IMR-90 (cell line): ENCODE measurements at regions not wholly inside any gene's neighbourhood (a gene's known extent, or its start where the extent isn't known, plus 50 kb on each side); places are given as distances from the start of the nearest gene placed in this dataset.

ENCODE experiments used
- ATAC-seq: fragments of 200-7000 bp; cut with Tn5 transposase; 2 replicates; pipeline ENCODE4 v1.9.1; 2020; ENCODE audit warnings: low read depth, mild to moderate bottlenecking, moderate library complexity
- BruUV-seq: library from RNA; stranded (reverse); fragments of 400-500 nt; replicated peaks from 2 replicates; lab custom pipeline; 2021; lab: Mats Ljungman, UMichigan
- CTCF ChIA-PET: fragments of 300-600 bp; formaldehyde crosslinking; extraction: SDS; loops from one replicate; lab custom pipeline; 2021; ENCODE audit warnings: antibody characterized with exemption; lab: Yijun Ruan, JAX
- POLR2A ChIA-PET: fragments of 300-600 bp; sonication (Branson Sonifier 250); formaldehyde crosslinking; loops from one replicate; lab custom pipeline; 2022; ENCODE audit warnings: antibody characterized with exemption; ENCODE audit not compliant: unreplicated experiment; lab: Charles Lee
- DNase-seq: peaks from one replicate; pipeline ENCODE4 v3.0.0; 2013
- H2AFZ ChIP-seq: replicated peaks from 2 replicates; pipeline ENCODE3; 2013; ENCODE audit warnings: low read length, mild to moderate bottlenecking; ENCODE audit not compliant: poor library complexity
- H2AK5ac ChIP-seq: 2 replicates; pipeline ENCODE4 v1.6.1; 2013; ENCODE audit warnings: low read depth, low read length, inconsistent platforms
- H2AK9ac ChIP-seq: replicated peaks from 2 replicates; pipeline ENCODE3; 2013; ENCODE audit warnings: mild to moderate bottlenecking, low read depth, low read length, moderate library complexity; ENCODE audit not compliant: poor library complexity
- H2BK120ac ChIP-seq: 2 replicates; pipeline ENCODE4 v1.6.1; 2013; ENCODE audit warnings: low read depth, low read length, inconsistent platforms
- H2BK15ac ChIP-seq: 3 replicates; pipeline ENCODE4 v1.6.1; 2013; ENCODE audit warnings: low read depth, low read length, inconsistent platforms
- H2BK20ac ChIP-seq: 2 replicates; pipeline ENCODE4 v1.6.1; 2013; ENCODE audit warnings: low read depth, mild to moderate bottlenecking, inconsistent platforms, low read length, moderate library complexity
- H2BK5ac ChIP-seq: 2 replicates; pipeline ENCODE4 v1.6.1; 2013; ENCODE audit warnings: mild to moderate bottlenecking, low read depth, low read length, inconsistent platforms; ENCODE audit not compliant: poor library complexity, severe bottlenecking
- H3K14ac ChIP-seq: replicated peaks from 2 replicates; pipeline ENCODE4 v1.6.1; 2013; ENCODE audit warnings: low read depth, low read length, inconsistent platforms
- H3K18ac ChIP-seq: 2 replicates; pipeline ENCODE4 v1.6.1; 2013; ENCODE audit warnings: low read depth, low read length, control low read depth
- H3K23ac ChIP-seq: 2 replicates; pipeline ENCODE4 v1.6.1; 2013; ENCODE audit warnings: low read depth, low read length, inconsistent platforms
- H3K27ac ChIP-seq: 2 replicates; pipeline ENCODE4 v1.5.1; 2013; ENCODE audit warnings: mild to moderate bottlenecking, control low read depth, low read length; ENCODE audit not compliant: insufficient read depth
- H3K27me3 ChIP-seq: 2 replicates; pipeline ENCODE4 v1.6.1; 2013; ENCODE audit warnings: low read length; ENCODE audit not compliant: control insufficient read depth, insufficient read depth
- H3K36me3 ChIP-seq: 2 replicates; pipeline ENCODE4 v1.6.1; 2013; ENCODE audit warnings: low read length, mixed read lengths; ENCODE audit not compliant: control insufficient read depth, insufficient read depth
- H3K4ac ChIP-seq: 2 replicates; pipeline ENCODE4 v1.6.1; 2013; ENCODE audit warnings: low read depth, low read length, inconsistent platforms
- H3K4me1 ChIP-seq: 2 replicates; pipeline ENCODE4 v1.6.1; 2013; ENCODE audit warnings: low read length, mixed read lengths; ENCODE audit not compliant: control insufficient read depth, insufficient read depth
- H3K4me2 ChIP-seq: 2 replicates; pipeline ENCODE4 v1.6.1; 2013; ENCODE audit warnings: low read depth, mild to moderate bottlenecking, control low read depth, low read length, moderate library complexity
- H3K4me3 ChIP-seq: 2 replicates; pipeline ENCODE4 v1.5.1; 2013; ENCODE audit warnings: low read depth, mild to moderate bottlenecking, control low read depth, low read length, moderate library complexity; ENCODE audit not compliant: insufficient read depth
- H3K56ac ChIP-seq: 2 replicates; pipeline ENCODE4 v1.6.1; 2013; ENCODE audit warnings: low read length, inconsistent platforms; ENCODE audit not compliant: insufficient read depth; ENCODE audit errors: extremely low read depth
- H3K79me1 ChIP-seq, 2 experiments: 2 replicates each; pipeline ENCODE4 v1.6.1; 2013; ENCODE audit warnings: low read length in 2 of 2, inconsistent platforms in 1 of 2, low read depth in 1 of 2
- H3K9ac ChIP-seq: 2 replicates; pipeline ENCODE4 v1.6.1; 2013; ENCODE audit warnings: low read depth, low read length, control low read depth
- H3K9me1 ChIP-seq: 2 replicates; pipeline ENCODE4 v1.6.1; 2013; ENCODE audit warnings: low read length, inconsistent platforms; ENCODE audit not compliant: insufficient read depth
- H3K9me3 ChIP-seq: 2 replicates; pipeline ENCODE4 v1.6.1; 2013; ENCODE audit warnings: low read length; ENCODE audit not compliant: control insufficient read depth, insufficient read depth
- H4K20me1 ChIP-seq: 2 replicates; pipeline ENCODE4 v1.6.1; 2013; ENCODE audit warnings: low read length, inconsistent platforms; ENCODE audit not compliant: insufficient read depth
- H4K5ac ChIP-seq: 2 replicates; pipeline ENCODE4 v1.6.1; 2013; ENCODE audit warnings: mild to moderate bottlenecking, low read depth, low read length, control low read depth
- H4K8ac ChIP-seq, 2 experiments: 2 replicates each; pipeline ENCODE4 v1.6.1; 2013; ENCODE audit warnings: low read depth in 2 of 2, low read length in 2 of 2, control low read depth in 1 of 2, inconsistent platforms in 1 of 2
- H4K91ac ChIP-seq: 2 replicates; pipeline ENCODE4 v1.6.1; 2013; ENCODE audit warnings: low read depth, low read length, inconsistent platforms; ENCODE audit not compliant: insufficient read depth
- BHLHE40 ChIP-seq: fragments of 150-350 bp; IDR thresholded peaks from 2 replicates; pipeline ENCODE4 v1.6.1; 2016; ENCODE audit warnings: mild to moderate bottlenecking, low read depth, low read length
- ELK1 ChIP-seq: fragments of 150-350 bp; IDR thresholded peaks from 2 replicates; pipeline ENCODE4 v1.6.1; 2016; ENCODE audit warnings: low read depth, mild to moderate bottlenecking, low read length, moderate library complexity, borderline replicate concordance
- FOS ChIP-seq: fragments of 150-350 bp; IDR thresholded peaks from 2 replicates; pipeline ENCODE4 v1.6.1; 2016; ENCODE audit warnings: low read depth, low read length
- MAFK ChIP-seq: IDR thresholded peaks from 2 replicates; pipeline ENCODE4 v1.6.1; 2012; ENCODE audit warnings: low read depth, low read length, improper control_type of control experiment
- POLR2A ChIP-seq: IDR thresholded peaks from 2 replicates; pipeline ENCODE4 v1.6.1; 2012; ENCODE audit warnings: mild to moderate bottlenecking, low read depth, low read length
- RCOR1 ChIP-seq: IDR thresholded peaks from 2 replicates; pipeline ENCODE4 v1.6.1; 2012; ENCODE audit warnings: mild to moderate bottlenecking, low read length, improper control_type of control experiment; ENCODE audit not compliant: insufficient replicate concordance
- RFX5 ChIP-seq: IDR thresholded peaks from 2 replicates; pipeline ENCODE4 v1.8.0; 2012; ENCODE audit warnings: low read depth, mild to moderate bottlenecking, low read length, moderate library complexity
- SMC3 ChIP-seq: fragments of 150-350 bp; IDR thresholded peaks from 2 replicates; pipeline ENCODE4 v1.6.1; 2016; ENCODE audit warnings: low read depth, mild to moderate bottlenecking, antibody characterized with exemption, low read length, moderate library complexity
- WGBS, 2 experiments: methylation state at CpG; one replicate each; pipeline versions ENCODE4 v1.1.5 to v1.1.7; 2013; ENCODE audit warnings: missing lambda C conversion rate in 2 of 2; ENCODE audit not compliant: insufficient read length in 1 of 2; ENCODE audit errors: extremely low coverage in 2 of 2; 5-methylcytosine and 5-hydroxymethylcytosine counted together
- dilution Hi-C: fragments of 300-500 bp; cut with HindIII; formaldehyde crosslinking; loops from one replicate; pipeline ENCODE4 v1.14.3; 2018; ENCODE audit warnings: low sequenced_read_pairs; ENCODE audit not compliant: unreplicated experiment
- in situ Hi-C: fragments of 300-500 bp; cut with MboI; formaldehyde crosslinking; loops from 3 replicates; pipeline ENCODE4 v1.14.3; 2019; ENCODE audit warnings: low sequenced_read_pairs, inconsistent platforms, mixed read lengths
- intact Hi-C: fragments of 100-400 bp; cut with micrococcal nuclease; formaldehyde crosslinking; loops from 2 replicates; pipeline ENCODE4 v1.10.0; 2022

- no peak overlapping the region for H3K4me2 ChIP-seq
- peaks cover 13% of the 10 kb centered on the region for H3K9me3 ChIP-seq
- dilution Hi-C loops: no loop called here
- H3K4me1 ChIP-seq: no peaks in the 10 kb centered on the region
- H2AK9ac ChIP-seq: no peak overlapping the region
- intact Hi-C loops: no loop called here
- H2BK20ac ChIP-seq: no peak overlapping the region
- no peak overlapping the region for H4K5ac ChIP-seq
- no peak overlapping the region for H3K23ac ChIP-seq
- no peak overlapping the region for H2AFZ ChIP-seq
- H3K4ac ChIP-seq: no peak overlapping the region
- H4K91ac ChIP-seq: no peak overlapping the region
- H3K14ac ChIP-seq: no peak overlapping the region
- ChIA-PET CTCF (no interaction called here), POLR2A (no interaction called here)
- H3K27me3 ChIP-seq: no peaks in the 10 kb centered on the region
- H3K56ac ChIP-seq: no peak overlapping the region
- no peak overlapping the region for H3K18ac ChIP-seq
- no peak overlapping the region for H2BK5ac ChIP-seq
- BruUV-seq: no TSS peak
- no peaks in the 10 kb centered on the region for H3K36me3 ChIP-seq
- 56% methylated on average over 3 of the region's 11 CpGs; no CpG with 5 or more reads in 1 of the 2 experiments for whole genome bisulfite sequencing, 2 experiments
- H3K9me1 ChIP-seq: no peaks in the 10 kb centered on the region
- H3K27ac ChIP-seq: no peak overlapping the region
- no peaks in the 10 kb centered on the region for H4K20me1 ChIP-seq
- DNase-seq (no peak), ATAC-seq (no peak)
- H3K4me3 ChIP-seq: no peak overlapping the region
- H3K79me1 ChIP-seq: no peaks in the 10 kb centered on the region
- in situ Hi-C loops: no loop called here
- no peak overlapping the region for H3K9ac ChIP-seq
- H2BK120ac ChIP-seq: no peak overlapping the region
- H2AK5ac ChIP-seq: no peak overlapping the region
- no peak overlapping the region for H2BK15ac ChIP-seq
- no peak overlapping the region for H4K8ac ChIP-seq
- no peak for TF ChIP-seq RFX5
- TF ChIP-seq RCOR1: no peak
- TF ChIP-seq BHLHE40: no peak
- no peak for TF ChIP-seq FOS
- TF ChIP-seq SMC3: no peak
- no peak for TF ChIP-seq MAFK
- no peak for TF ChIP-seq ELK1
- TF ChIP-seq POLR2A: no peak
These were observed 473.4 kb downstream of the AACS start for GRCh38 chr12:125538401-125539199.
